ENCODE measurements at regions not wholly inside any gene's neighbourhood (a gene's known extent, or its start where the extent isn't known, plus 50 kb on each side); places are given as distances from the start of the nearest gene placed in this dataset.

DNA sequence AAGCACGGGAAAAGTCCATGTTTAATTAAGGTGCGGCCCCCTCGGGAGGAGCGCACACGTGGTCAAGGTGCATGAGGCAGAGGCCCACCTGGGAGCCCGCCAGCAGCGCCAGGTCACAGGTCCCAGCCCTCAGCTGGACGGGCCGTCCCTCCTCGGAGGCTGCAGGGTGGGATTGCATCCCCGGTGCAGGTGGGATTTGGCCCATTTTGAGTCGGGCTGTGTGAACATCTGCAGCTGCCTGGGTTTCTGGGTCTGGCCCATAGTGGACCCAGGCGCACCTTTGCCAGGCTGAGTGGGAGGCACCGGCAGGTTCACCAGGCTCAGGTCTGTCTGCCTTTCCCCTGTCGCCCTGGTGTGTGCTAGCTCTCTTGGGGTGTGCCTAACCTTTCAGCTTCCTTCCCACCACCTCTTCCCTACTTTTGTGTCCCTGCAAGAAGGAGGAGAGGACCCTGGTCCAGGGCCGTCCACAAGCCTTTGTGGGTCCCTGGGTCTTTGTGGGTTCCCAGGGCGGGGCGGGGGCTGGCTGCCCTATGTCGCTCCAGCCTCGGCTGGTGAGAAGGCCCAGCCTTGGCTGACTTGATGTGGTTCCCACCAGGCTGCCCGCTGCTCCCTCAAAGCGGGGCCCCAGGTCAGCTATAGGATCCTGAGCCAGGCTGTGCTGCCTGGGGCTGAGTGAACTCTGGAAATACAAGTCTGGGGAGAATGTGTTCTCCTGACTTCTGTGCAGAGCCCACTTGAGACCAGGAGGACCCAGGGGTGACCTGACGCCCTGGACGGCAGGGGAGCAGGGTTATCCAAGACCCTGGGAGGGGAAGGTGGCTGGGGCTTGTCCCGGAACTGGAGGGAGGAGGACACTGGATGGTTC, 186.7 kb upstream of the SHH start:
- no peak for DNase-seq

DNA sequence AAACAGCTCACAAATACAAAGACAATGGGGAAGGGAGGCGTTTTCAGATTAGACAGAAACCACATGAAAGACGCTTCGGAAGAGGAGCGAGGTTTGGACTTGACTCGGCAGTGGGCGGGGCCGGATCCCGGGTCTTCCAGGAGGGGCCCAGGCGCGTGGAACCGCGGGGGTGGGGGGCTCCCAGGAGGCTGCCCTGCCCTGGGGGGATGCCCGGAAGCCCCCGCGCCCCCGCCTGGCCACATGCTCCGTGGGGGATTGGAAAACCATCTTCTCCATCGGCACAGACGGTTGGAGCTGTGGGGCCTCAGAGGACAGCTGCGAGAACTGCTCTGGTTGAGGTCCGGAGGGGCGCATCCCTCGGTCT, 186.0 kb upstream of the SHH start:
- DNase-seq, result peak; percentile 62

DNA sequence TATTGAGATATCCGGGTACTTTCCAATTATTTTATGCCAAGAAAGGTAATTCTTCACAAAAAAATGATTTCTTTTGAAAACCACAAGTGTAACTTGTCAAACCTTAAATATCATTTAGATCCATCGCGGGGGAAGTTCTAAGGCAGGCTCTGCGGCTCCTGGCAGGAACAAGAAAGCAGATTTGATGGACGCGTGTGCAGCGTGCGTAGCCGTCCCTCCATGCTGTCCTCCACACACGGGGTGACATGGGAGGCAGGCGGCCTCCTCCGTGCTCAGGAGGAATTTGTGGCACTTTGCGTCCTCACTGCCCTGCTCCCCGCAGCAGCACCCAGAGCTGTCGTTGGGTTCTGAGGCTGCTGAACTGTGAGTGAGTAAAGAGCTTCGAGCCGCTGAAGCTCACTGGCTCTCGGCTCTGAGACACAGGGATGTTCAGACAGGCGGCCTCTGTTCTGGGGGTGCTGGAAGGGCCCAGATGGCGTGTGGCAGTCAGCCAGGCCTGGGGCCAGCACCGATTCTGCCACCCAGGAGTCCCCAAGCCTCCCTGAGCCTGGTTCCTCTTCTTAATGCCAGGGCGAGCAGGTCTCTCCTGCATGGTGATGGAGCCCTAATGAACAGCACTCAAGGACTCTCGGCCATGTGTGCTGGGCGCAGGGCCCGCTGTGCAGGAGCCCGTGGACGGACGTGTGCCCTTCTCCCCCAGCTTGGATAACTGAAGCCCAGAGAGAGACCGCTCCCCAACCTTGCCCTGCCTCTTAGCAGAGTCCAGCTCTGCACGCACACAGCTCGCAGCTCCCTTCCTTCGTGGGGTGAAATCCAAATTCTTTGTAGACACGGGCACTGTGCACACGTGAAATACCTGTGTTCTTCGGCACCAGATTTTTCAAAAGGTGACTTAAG, 185.4 kb upstream of the SHH start:
- DNase-seq, result no peak

DNA sequence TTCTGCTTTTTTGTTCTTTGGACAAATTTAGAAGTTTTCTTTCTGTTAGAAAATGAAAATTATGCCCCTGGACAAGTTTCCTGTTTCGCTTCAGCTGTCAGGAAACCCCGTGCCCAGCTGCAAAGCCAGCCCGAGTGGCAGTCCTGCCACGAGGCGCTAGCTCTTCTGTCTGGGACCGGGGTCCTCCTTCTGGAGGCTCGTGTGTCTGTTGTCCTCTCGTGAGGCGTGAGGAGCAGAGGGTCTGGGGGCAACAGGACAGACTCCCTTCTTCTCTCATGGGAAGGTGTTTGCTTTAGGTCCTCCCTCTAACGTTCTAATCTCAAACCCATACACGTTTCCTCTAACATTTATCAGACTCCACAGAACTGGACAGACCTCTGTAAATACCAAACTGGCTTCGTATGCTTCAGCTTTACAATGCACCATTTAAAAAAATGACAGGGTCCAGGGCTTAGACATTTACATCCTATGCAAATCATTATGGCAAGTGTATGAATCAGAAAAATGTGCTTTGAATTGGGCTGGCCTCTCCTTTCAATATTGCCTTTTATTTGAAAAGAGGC, 184.5 kb upstream of the SHH start:
- no peak for DNase-seq

DNA sequence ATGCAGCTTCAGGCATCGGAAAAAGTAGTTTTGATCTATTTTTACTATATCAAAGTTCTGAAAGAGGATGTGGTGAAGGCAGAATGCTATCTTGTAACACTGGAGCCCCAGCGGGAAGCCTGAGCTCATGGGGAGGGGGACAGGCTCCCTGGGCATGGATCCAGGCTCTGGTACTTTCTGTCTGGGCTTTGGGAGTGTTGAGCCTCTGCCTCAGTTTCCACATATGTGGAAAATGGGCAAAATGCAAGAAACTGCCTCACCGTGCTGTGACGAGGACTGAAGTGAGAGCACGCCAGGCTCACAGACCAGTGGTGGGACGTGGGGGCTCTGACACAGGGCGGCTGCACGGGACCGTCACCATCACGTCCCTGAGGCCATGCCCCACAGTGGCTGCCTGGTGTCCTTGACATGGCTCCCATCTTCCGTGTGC, 182.9 kb upstream of the SHH start:
- no peak for DNase-seq

DNA sequence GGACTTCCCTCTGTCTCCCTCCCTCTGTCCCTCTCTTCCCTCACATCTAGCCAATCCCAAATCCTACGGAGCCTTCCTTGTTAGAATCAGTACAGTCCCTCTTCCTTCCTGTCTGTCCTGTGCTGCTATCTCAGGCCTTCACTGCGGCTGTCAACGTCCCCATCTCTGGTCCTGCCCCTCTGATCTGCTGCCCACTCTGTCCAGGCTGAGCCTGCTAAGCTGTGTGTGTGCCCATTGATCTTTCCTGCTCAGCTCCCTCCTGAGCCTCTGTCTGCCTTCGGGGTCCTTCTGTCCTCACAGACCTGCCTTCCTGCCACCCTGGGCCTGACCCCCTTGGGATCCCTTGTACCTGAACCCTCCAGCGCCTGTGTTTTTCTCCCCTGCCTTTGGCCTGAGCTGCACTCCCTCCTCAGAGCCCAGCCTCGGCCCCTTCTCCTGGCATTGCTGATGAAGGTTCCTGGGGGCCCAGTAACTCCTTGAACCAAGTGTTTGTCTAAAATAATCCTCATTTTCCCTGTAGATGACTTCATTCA, 182.1 kb upstream of the SHH start:
- no peak for DNase-seq

DNA sequence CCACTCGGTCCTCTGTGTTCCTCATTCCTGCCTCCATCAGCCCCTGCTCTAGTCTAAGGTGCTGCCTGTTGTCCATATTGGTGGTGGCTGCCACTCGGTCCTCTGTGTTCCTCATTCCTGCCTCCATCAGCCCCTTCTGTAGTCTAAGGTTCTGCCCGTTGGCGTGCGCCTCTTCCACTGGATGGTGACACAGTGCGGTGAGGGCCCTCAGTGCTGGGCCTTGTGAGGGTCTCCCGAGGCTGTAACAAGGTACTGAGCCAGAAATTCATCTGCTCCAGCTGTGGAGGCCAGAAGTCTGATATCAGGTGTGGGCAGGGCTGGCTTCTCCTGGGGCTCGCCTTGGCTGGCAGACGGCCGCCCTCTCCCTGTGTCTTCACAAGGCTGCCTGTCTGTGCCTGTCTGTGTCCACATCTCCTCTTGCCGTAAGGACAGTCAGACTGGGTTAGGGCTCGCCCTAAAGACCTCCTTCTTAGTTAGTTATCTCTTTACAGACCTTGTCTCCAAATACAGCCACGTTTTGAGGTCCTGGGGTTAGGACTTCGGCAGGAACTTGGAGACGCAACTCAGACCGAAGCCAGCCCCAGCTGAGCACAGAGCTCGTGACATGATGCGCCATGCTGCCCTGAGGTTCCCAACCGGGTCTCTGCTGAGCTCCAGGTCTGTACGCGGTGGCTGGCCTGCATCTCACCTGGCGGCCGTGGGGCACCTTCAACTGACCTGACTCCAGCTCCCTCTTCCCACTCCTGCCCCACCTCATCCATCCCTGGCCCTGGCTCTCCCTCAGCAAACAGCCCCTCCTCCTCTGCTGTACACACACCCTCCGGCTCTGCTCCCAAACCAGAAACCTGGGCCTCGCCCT, 181.4 kb upstream of the SHH start:
- no peak for DNase-seq

DNA sequence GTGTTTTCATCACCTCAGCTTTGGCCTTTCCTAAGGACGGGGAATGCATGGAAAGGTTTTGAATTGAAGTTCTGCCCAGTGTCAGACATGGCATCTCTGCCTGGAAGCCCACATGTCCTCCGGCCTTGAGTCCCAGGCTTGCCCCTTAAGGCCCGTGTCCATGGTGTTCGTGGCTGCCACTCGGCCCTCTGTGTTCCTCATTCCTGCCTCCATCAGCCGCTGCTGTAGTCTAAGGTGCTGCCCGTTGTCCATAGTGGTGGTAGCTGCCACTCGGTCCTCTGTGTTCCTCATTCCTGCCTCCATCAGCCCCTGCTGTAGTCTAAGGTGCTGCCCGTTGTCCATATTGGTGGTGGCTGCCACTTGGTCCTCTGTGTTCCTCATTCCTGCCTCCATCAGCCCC, 180.7 kb upstream of the SHH start:
- no peak for DNase-seq

DNA sequence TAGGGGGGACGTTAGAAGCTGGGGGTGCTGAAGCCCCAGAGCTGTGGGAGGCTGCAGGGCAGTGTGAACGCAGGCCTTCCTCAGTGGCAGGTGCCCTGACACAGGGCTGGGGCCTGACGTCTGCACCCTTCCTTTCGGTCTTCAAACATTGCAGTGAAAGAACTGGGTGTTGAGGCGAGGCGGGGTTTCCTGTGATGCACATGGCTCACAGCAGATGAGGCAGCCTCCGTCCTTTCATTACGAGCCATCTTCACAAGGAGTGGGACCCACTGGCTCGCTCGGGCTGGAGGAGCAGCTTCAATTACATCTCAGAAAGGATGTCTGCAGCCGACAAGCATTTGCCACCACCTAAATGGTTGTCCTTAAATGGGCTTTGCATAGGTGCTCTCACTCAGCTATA, 180.3 kb upstream of the SHH start:
- DNase-seq, result no peak

DNA sequence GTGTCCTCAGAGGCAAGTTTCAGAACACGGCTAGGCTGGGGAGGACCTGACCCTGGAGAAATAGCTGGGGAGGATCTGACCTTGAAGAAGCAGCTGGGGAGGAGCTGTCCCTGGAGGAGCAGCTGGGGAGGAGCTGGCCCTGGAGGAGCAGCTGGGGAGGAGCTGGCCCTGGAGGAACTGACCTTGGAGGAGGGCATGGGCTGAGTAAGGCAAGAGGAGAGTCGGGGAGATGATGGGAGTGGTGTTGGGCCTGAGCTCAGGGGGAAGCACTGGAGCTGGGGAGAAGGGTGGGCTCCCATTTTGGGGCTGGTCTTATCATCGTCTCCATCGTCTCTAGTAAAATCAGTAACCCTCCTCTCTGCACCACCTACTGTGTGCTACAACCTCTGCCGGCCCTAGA, 179.8 kb upstream of the SHH start:
- DNase-seq, result no peak

DNA sequence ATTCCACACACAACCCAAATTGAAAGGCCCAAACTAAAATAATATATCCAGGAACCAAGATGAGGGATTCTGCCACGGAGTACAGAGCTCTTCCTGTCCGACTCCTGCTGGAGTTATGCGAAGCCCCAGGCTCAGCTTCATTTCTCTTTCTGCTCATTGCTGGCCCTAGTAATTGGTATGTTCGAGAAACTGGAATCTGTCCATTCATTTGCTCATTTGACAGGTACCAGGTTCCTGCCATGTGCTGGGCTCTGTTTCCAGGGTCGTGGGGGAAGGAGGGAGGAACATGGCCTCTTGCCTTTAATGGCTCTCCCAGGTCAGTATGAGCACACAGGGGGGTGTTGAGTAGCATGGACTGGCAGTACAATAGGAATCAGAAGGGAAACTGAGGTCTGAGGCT, 179.2 kb upstream of the SHH start:
- DNase-seq, result no peak

DNA sequence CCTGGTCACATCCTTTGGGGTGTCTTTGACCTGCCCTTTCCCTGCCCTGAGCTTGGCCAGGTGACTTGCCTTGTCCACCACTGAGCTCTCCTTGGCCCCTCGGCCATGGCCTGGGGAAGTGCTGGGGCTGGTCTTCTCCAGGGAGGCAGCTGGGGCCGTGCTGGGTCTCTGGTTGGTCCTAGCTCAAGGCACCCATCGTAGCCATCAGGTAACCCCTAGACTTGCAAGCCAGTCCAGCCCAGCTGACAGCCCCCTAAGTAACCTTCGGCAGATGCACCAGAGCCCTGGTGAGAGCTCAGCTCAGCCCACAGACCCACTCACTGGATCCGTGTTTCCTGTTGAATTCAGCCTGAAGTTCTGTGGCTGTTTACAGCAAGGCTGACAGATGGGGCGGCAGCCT, 176.2 kb upstream of the SHH start:
- no peak for DNase-seq

DNA sequence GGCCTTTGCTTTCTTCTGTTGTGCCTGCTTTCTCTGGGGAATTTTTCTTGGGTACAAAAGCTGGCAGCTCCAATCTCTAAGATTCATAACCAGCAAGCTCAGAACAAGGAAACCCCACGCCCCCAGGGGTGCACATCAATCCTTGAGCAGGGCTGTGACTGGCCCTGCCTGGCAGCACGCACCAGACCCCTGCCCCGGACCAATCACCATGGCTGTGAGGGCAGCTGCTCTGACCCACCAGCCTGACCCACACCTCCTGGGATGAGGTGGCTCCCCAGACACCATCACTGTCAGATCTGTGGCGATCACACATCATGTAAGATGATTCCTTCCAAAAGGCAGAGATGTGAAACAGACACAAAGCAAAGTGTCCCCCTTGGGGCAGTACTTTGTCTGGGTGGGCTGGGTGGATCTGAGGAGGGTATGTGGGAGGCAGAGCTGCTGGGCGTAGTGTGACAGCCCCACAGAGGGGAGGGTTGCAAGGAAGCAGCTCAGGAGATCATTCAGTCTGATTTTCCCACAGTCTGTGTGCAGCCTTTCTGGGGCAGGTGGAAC, 175.5 kb upstream of the SHH start:
- DNase-seq, result no peak

DNA sequence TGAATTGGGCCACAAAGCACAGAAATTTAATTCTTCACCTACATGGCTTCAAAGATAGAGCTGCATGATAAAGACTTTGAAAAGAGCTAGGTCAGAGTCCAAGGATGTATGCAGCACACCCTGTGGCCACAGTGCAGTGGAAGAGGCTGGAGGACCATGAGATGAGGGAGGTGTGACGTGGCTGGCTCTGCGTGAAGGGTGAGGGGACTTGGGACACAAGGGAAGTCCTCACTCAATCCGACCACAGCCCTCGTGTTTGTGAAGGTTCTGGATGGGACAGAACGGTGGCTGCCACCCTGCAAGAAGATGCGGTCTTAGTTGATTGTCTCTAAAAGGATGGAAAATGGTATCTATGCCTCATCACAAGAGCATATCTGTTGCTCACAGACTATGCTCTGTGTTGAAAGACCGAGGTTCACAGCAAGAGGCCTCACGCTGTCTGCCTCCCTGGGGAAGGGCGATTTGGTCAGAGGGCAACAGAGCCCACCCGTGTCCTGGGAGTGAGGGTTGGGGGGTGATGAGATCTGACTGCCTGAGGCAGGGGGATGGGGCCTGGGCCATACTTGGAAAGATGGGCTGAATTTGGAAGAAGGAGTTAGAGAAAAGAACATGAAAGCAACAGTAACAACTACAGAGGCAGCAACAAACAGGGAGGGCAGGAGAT, 174.4 kb upstream of the SHH start:
- DNase-seq, result no peak

DNA sequence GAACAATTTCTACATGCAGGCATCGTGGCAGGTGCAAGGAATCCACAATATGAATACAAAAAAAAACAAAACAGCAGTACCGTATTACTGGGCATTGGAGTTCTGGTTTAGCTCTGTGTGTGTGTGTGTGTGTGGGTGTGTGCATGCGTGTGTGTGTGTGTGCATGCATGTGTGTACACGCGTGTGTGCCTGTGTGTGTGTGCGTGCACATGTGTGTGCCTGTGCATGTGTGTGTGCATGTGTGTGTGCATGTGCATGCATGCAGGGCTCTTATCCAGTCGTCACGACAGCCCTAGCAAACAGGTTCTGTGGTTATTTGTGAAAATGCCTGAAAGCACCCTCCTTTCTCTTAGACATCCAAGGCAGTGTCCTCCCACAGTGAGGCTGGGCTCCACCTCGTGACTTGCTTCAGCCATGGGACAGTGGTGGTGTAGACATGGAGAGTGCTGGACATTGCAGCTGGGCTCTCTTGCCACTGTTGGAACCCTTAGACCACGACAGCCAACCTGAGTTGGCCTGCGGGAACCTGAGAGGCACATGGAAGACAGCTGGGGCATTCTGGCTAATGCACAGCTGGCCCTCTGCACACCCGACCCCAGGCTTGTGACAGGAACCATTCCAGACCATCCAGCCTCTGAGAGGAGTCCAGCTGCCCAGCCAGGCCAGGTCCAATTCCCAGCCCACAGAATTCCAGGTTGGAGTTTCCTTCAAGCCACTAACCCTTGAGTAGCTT, 173.4 kb upstream of the SHH start:
- DNase-seq, result no peak

DNA sequence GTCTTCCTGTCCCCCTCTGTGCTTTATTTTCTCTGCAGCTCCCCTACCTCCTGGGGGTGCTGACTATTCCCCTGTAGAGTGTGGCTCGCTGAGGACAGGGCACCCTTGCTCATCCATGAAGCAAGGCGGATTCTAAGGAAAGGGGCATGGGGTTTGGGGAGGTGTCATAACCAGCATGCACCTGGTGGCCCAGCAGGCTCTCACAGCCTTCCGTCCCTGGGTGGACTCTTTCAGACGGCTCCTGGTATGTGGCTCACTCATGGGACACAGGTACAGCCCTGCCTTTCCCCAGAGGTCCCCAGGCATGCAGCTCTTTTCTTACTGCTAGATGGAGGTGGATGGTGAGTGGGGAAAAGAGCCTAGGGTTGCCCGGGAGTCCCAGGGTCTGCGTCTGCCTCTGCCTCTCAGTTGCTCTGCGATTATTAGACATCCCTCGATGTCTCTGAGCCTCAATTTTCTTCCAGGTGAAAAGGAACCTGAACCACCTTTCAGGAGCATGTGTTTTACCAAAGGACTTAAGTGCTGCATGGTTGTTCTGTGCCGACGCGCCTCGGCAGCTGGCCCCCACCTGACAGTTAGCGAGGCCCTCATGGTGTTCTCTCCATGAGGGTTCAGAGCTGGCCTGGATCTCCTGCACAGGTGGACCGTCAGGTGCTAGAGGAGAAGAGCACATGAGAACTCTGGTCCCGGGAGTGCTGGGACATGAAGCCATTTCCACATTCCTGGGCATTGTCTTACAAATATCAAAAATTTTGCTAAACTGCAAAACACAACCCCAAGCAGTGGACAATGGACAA, 172.5 kb upstream of the SHH start:
- DNase-seq, result no peak

DNA sequence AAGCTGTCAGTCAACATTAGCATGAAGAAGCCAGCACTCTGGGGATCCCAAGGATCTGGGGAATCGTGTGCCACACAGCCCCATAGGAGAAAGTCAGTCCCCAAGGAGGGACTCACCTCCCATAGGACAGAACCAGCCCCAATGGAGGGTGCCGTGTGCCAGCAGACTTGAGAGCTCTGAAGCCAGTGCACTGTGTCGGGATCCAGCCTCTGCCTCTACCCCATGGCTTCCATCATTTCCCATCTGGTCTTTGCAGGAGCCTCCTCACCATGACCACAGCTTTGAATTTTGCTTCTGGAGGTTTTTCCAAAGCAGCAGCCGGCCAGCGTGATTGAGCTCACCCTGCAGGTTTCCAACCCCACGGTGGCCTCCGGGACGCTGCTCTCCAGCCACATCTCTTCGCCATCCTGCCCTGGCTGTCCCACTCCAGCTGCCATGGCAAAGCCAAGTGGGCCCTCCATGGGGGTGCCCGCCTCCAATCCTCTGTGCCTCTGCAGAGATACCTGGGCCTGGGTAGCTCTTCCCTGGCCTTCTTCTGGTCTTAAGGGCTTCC, 171.8 kb upstream of the SHH start:
- no peak for DNase-seq

DNA sequence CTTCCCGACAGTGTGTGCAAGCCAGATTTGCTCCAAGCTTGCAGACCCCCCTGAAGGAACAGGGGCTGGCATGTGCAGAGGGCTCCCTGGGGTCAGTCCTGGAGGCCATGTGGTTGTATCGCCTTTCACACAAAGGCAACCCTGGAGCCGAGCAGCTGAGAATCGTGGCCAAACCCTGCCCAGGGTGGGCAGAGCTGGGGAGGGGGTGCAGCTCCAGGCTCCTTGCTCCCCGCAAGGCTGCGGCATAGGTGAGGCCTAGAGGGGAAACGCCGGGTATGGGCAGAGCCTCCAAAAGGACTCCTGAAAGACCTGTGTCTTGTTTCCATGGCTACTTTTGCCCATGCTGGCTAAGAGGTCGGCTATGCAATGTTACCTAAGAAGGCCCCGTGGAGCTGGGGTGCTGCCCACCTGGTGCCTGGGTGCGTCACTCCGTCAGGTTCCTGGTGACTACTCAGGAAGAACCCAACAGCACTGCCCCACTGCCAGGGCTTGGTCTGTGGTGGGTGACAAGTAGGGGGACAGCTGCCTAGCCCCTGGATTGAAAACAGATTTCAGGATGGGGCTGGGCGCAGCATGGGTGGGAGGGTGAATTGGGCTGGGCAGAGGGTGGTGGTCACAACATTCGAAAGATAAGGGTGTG, 171.0 kb upstream of the SHH start:
- no peak for DNase-seq

DNA sequence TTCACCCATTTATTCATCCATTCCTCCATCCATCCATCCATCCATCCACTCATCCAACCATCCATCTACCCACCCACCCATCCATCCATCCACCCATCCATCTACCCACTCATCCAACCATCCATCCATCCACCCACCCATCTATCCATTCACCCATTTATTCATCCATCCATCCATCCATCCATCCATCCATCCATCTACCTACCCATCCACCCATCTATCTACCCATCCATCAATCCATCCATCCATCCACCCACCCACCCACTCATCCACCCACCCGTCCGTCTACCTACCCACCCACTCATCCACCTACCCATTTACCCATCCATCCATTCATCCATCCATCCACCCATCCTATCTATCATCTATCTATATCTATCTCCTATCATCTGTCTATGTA, 169.4 kb upstream of the SHH start:
- DNase-seq, result no peak

Data from activated CD4-positive, alpha-beta T cell treated with anti-CD3 and anti-CD28 coated beads, Interleukin-10, Interleukin-2, amounts not matched to agents 100 ng/mL and 50 ng/mL, durations not matched to agents 16 hours and 8 hours (primary cell).